Tibial nerve (tissue), 4 donors: ENCODE measurements at regions not wholly inside any gene's neighbourhood (a gene's known extent, or its start where the extent isn't known, plus 50 kb on each side); places are given as distances from the start of the nearest gene placed in this dataset.

Source experiments
- CTCF ChIP-seq, 5 experiments: fragments of 200-600 bp in 3 of 5; fragments of 450-650 bp in 2 of 5; sonication (generic) in 3 of 5; IDR thresholded peaks; one replicate each; pipeline ENCODE4 v1.5.1; 2016 to 2019; ENCODE audit warnings: antibody characterized with exemption in 5 of 5, mild to moderate bottlenecking in 3 of 5, moderate library complexity in 2 of 5
- EP300 ChIP-seq, 2 donors: sonication (generic); formaldehyde crosslinking; IDR thresholded peaks; one replicate each; pipeline ENCODE4 v1.6.1; 2017; ENCODE audit warnings: antibody characterized with exemption in 2 of 2, mild to moderate bottlenecking in 1 of 2
- POLR2A ChIP-seq, 2 donors: fragments of 450-650 bp; IDR thresholded peaks; one replicate each; pipeline ENCODE4 v1.6.1; 2017; ENCODE audit warnings: antibody characterized with exemption in 2 of 2, mild to moderate bottlenecking in 2 of 2, moderate library complexity in 2 of 2

- TF ChIP-seq CTCF (IDR thresholded peaks at IDR 0.05) (no peak), EP300 (IDR thresholded peaks at IDR 0.05) (no peak), POLR2A (IDR thresholded peaks at IDR 0.05) (no peak)
Measured at GRCh38 chr10:29785701-29786100, 150.9 kb upstream of the SVIL start.
